ENCODE measurements at regions not wholly inside any gene's neighbourhood (a gene's known extent, or its start where the extent isn't known, plus 50 kb on each side); places are given as distances from the start of the nearest gene placed in this dataset.

DNA sequence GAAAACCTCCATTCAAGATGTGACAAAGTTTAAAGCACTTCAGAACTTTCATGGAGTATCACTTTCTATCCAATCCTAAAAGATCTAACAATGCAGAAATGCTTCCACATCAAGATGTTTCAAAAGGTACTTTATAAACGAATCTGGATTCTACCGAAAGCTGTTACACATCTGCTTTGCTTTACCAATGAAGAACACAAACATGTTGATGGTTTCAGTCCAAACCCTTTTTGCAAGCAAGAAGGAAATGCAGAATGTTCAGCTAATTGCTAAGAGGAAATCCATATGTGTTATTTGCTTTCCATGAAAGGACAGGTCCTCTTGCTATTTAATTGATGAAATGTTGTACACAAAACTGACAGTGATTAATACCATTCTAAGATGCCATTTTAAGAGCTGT lies 419.6 kb downstream of the EFNA5 start:
- no peak overlapping the region for H3K4me3 ChIP-seq (ENCODE audit: low read depth, low read length)
- in situ Hi-C loops (cut with HindIII; ENCODE audit: low sequenced_read_pairs), result no loop called here
- TF ChIP-seq, protein P1, sequence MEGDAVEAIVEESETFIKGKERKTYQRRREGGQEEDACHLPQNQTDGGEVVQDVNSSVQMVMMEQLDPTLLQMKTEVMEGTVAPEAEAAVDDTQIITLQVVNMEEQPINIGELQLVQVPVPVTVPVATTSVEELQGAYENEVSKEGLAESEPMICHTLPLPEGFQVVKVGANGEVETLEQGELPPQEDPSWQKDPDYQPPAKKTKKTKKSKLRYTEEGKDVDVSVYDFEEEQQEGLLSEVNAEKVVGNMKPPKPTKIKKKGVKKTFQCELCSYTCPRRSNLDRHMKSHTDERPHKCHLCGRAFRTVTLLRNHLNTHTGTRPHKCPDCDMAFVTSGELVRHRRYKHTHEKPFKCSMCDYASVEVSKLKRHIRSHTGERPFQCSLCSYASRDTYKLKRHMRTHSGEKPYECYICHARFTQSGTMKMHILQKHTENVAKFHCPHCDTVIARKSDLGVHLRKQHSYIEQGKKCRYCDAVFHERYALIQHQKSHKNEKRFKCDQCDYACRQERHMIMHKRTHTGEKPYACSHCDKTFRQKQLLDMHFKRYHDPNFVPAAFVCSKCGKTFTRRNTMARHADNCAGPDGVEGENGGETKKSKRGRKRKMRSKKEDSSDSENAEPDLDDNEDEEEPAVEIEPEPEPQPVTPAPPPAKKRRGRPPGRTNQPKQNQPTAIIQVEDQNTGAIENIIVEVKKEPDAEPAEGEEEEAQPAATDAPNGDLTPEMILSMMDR (IDR thresholded peaks at IDR 0.05; ENCODE audit: low read depth, low read length), result no peak
- no peak for DNase-seq (ENCODE audit: low read depth, low spot score)

DNA sequence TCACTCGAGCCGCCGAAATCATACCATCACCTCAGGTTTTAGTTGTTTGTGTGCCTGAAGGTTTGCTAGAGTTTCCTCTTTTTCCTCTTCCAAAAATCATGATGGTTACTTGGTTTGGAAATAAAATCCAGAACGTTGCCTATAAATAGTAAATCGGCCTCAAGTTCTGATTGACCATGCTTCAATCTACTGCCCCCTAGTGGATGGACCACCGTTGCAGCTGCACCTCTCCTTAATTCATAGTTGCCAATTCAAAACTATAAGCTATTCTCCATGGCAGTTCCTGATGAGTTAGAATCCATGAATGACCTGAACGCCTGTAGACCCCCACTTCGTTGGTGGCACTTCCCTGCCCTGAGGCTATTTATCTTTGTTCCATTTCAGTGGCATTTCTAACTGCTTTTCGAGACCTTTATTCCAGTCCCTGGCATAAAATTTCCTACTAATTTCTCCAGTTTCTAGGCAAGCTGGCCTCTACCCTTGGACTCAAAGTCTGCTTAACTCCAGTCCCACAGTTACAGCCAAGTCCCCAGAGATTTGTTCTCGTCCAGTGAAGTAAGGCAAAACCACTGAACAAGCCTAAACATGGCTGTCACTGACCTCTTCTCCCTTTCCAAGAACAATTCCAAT lies 422.6 kb downstream of the EFNA5 start:
- in situ Hi-C loops (cut with HindIII; ENCODE audit: low sequenced_read_pairs), result no loop called here
- H3K4me3 ChIP-seq (ENCODE audit: low read depth, low read length), result no peak overlapping the region
- DNase-seq (ENCODE audit: low read depth, low spot score), result peak; percentile 50
- TF ChIP-seq, protein P1 (IDR thresholded peaks at IDR 0.05; ENCODE audit: low read depth, low read length), result peak; percentile 79

DNA sequence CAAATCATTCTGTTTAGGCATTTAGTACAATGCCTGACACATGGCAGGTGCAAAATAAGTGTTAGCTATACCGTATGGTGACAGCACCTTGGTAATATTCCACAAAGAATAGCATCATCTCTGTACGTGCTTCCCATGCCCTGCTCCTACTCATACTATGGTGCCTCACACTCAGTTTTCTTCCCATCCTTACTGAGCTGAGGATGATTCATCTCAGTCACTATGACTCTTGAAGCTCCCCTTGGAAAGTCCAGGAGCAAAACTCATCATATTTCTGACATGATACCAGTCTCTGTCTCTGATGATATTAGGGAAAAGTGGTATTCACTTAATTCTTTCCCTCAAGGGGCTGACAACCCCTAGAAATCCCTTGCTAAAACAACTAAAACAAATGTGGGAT lies 423.3 kb downstream of the EFNA5 start:
- TF ChIP-seq, protein P1 (IDR thresholded peaks at IDR 0.05; ENCODE audit: low read depth, low read length), result no peak
- no peak overlapping the region for H3K4me3 ChIP-seq (ENCODE audit: low read depth, low read length)
- DNase-seq (ENCODE audit: low read depth, low spot score), result no peak
- in situ Hi-C loops (cut with HindIII; ENCODE audit: low sequenced_read_pairs), result no loop called here

DNA sequence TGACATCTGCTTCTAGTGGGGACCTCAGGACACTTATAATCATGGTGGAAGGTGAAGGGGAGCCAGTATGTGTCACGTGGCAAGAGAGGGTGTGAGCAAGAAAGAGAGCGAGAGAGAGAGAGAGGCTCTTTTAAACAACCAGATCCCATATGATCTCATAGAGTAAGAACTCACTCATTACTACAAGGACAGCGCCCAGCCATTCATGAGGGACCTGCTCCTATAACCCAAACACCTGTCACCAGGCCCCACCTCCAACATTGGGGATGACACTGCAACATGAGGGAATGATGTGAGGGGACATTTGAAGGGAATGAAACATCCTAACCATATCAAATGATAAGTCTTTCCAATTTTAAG lies 427.5 kb downstream of the EFNA5 start:
- DNase-seq (ENCODE audit: low read depth, low spot score), result no peak
- TF ChIP-seq, protein P1 (IDR thresholded peaks at IDR 0.05; ENCODE audit: low read depth, low read length), result no peak
- in situ Hi-C loops (cut with HindIII; ENCODE audit: low sequenced_read_pairs), result no loop called here
- no peak overlapping the region for H3K4me3 ChIP-seq (ENCODE audit: low read depth, low read length)

DNA sequence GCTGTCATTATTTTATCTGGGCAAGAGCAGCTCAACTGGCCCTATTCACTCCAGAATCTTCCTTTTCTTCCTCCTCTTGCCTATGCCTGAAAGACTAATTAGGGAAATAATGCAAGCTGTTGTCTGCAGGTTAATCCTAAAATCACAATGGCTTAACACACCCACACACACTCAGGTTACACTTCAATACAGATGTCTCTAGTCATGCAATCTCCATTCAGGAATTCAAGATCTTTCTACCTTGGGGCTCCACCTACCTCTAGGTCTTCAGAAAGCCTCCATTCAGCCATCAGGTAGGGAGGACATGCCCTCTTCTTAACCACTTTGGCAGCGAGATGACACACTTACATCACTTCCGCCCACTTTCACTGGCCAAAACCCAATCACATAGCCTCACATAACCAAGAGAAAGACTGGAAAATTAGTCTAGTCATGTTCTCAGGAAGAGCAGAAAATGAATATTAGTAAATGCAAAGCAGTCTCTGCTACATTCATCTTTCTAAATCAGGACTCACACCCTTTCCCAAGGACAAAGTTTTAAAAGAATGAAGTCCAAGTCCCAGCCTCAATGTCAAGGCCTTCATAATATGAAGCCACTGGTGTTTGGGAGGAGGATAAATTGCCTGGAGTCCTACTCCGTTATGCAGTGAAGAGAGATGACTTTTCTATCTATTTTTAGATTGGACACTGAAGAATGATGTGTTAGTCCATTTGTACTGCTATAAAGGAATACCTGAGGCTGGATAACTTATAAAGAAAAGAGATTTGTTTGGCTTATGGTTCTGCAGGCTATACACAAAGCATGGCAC lies 428.1 kb downstream of the EFNA5 start:
- no peak overlapping the region for H3K4me3 ChIP-seq (ENCODE audit: low read depth, low read length)
- TF ChIP-seq, protein P1 (IDR thresholded peaks at IDR 0.05; ENCODE audit: low read depth, low read length), result no peak
- DNase-seq (ENCODE audit: low read depth, low spot score), result no peak
- in situ Hi-C loops (cut with HindIII; ENCODE audit: low sequenced_read_pairs), result no loop called here

DNA sequence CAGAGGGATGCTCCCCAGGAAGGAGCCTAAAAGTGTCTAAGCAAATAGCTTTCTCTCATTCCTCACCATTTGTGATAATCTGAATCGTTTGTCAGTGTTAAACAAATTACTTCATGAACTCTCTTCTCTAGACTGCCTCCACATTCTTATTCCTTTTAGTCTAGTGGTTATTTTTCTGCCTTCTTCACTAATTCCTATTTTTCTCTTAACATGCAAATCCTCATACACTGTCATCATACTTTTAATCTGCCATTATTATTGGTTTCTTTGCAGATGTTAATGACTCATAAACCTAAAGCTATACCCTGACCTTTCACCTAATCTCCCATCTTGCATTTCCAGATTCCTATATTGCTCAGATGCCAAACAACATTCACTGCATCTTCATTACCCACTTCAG lies 428.9 kb downstream of the EFNA5 start:
- TF ChIP-seq, protein P1 (IDR thresholded peaks at IDR 0.05; ENCODE audit: low read depth, low read length), result no peak
- in situ Hi-C loops (cut with HindIII; ENCODE audit: low sequenced_read_pairs), result no loop called here
- DNase-seq (ENCODE audit: low read depth, low spot score), result no peak

More for the DNA sequence above, 428.9 kb downstream of the EFNA5 start:
- H3K4me3 ChIP-seq (ENCODE audit: low read depth, low read length), result no peak overlapping the region
